IMR-90 (cell line): ENCODE measurements at regions not wholly inside any gene's neighbourhood (a gene's known extent, or its start where the extent isn't known, plus 50 kb on each side); places are given as distances from the start of the nearest gene placed in this dataset.
A peak's percentile ranks its signal among the peaks of the same experiment; 100 is the strongest.

Source experiments
- ATAC-seq: fragments of 200-7000 bp; cut with Tn5 transposase; 2 replicates; pipeline ENCODE4 v1.9.1; 2020; ENCODE audit warnings: low read depth, mild to moderate bottlenecking, moderate library complexity
- BruUV-seq: library from RNA; stranded (reverse); fragments of 400-500 nt; replicated peaks from 2 replicates; lab custom pipeline; 2021; lab: Mats Ljungman, UMichigan
- CTCF ChIA-PET: fragments of 300-600 bp; formaldehyde crosslinking; extraction: SDS; loops from one replicate; lab custom pipeline; 2021; ENCODE audit warnings: antibody characterized with exemption; lab: Yijun Ruan, JAX
- POLR2A ChIA-PET: fragments of 300-600 bp; sonication (Branson Sonifier 250); formaldehyde crosslinking; loops from one replicate; lab custom pipeline; 2022; ENCODE audit warnings: antibody characterized with exemption; ENCODE audit not compliant: unreplicated experiment; lab: Charles Lee
- DNase-seq: peaks from one replicate; pipeline ENCODE4 v3.0.0; 2013
- H2AFZ ChIP-seq: replicated peaks from 2 replicates; pipeline ENCODE3; 2013; ENCODE audit warnings: low read length, mild to moderate bottlenecking; ENCODE audit not compliant: poor library complexity
- H2AK5ac ChIP-seq: 2 replicates; pipeline ENCODE4 v1.6.1; 2013; ENCODE audit warnings: low read depth, low read length, inconsistent platforms
- H2AK9ac ChIP-seq: replicated peaks from 2 replicates; pipeline ENCODE3; 2013; ENCODE audit warnings: mild to moderate bottlenecking, low read depth, low read length, moderate library complexity; ENCODE audit not compliant: poor library complexity
- H2BK120ac ChIP-seq: 2 replicates; pipeline ENCODE4 v1.6.1; 2013; ENCODE audit warnings: low read depth, low read length, inconsistent platforms
- H2BK15ac ChIP-seq: 3 replicates; pipeline ENCODE4 v1.6.1; 2013; ENCODE audit warnings: low read depth, low read length, inconsistent platforms
- H2BK20ac ChIP-seq: 2 replicates; pipeline ENCODE4 v1.6.1; 2013; ENCODE audit warnings: low read depth, mild to moderate bottlenecking, inconsistent platforms, low read length, moderate library complexity
- H2BK5ac ChIP-seq: 2 replicates; pipeline ENCODE4 v1.6.1; 2013; ENCODE audit warnings: mild to moderate bottlenecking, low read depth, low read length, inconsistent platforms; ENCODE audit not compliant: poor library complexity, severe bottlenecking
- H3K14ac ChIP-seq: replicated peaks from 2 replicates; pipeline ENCODE4 v1.6.1; 2013; ENCODE audit warnings: low read depth, low read length, inconsistent platforms
- H3K18ac ChIP-seq: 2 replicates; pipeline ENCODE4 v1.6.1; 2013; ENCODE audit warnings: low read depth, low read length, control low read depth
- H3K23ac ChIP-seq: 2 replicates; pipeline ENCODE4 v1.6.1; 2013; ENCODE audit warnings: low read depth, low read length, inconsistent platforms
- H3K27ac ChIP-seq: 2 replicates; pipeline ENCODE4 v1.5.1; 2013; ENCODE audit warnings: mild to moderate bottlenecking, control low read depth, low read length; ENCODE audit not compliant: insufficient read depth
- H3K27me3 ChIP-seq: 2 replicates; pipeline ENCODE4 v1.6.1; 2013; ENCODE audit warnings: low read length; ENCODE audit not compliant: control insufficient read depth, insufficient read depth
- H3K36me3 ChIP-seq: 2 replicates; pipeline ENCODE4 v1.6.1; 2013; ENCODE audit warnings: low read length, mixed read lengths; ENCODE audit not compliant: control insufficient read depth, insufficient read depth
- H3K4ac ChIP-seq: 2 replicates; pipeline ENCODE4 v1.6.1; 2013; ENCODE audit warnings: low read depth, low read length, inconsistent platforms
- H3K4me1 ChIP-seq: 2 replicates; pipeline ENCODE4 v1.6.1; 2013; ENCODE audit warnings: low read length, mixed read lengths; ENCODE audit not compliant: control insufficient read depth, insufficient read depth
- H3K4me2 ChIP-seq: 2 replicates; pipeline ENCODE4 v1.6.1; 2013; ENCODE audit warnings: low read depth, mild to moderate bottlenecking, control low read depth, low read length, moderate library complexity
- H3K4me3 ChIP-seq: 2 replicates; pipeline ENCODE4 v1.5.1; 2013; ENCODE audit warnings: low read depth, mild to moderate bottlenecking, control low read depth, low read length, moderate library complexity; ENCODE audit not compliant: insufficient read depth
- H3K56ac ChIP-seq: 2 replicates; pipeline ENCODE4 v1.6.1; 2013; ENCODE audit warnings: low read length, inconsistent platforms; ENCODE audit not compliant: insufficient read depth; ENCODE audit errors: extremely low read depth
- H3K79me1 ChIP-seq, 2 experiments: 2 replicates each; pipeline ENCODE4 v1.6.1; 2013; ENCODE audit warnings: low read length in 2 of 2, inconsistent platforms in 1 of 2, low read depth in 1 of 2
- H3K9ac ChIP-seq: 2 replicates; pipeline ENCODE4 v1.6.1; 2013; ENCODE audit warnings: low read depth, low read length, control low read depth
- H3K9me1 ChIP-seq: 2 replicates; pipeline ENCODE4 v1.6.1; 2013; ENCODE audit warnings: low read length, inconsistent platforms; ENCODE audit not compliant: insufficient read depth
- H3K9me3 ChIP-seq: 2 replicates; pipeline ENCODE4 v1.6.1; 2013; ENCODE audit warnings: low read length; ENCODE audit not compliant: control insufficient read depth, insufficient read depth
- H4K20me1 ChIP-seq: 2 replicates; pipeline ENCODE4 v1.6.1; 2013; ENCODE audit warnings: low read length, inconsistent platforms; ENCODE audit not compliant: insufficient read depth
- H4K5ac ChIP-seq: 2 replicates; pipeline ENCODE4 v1.6.1; 2013; ENCODE audit warnings: mild to moderate bottlenecking, low read depth, low read length, control low read depth
- H4K8ac ChIP-seq, 2 experiments: 2 replicates each; pipeline ENCODE4 v1.6.1; 2013; ENCODE audit warnings: low read depth in 2 of 2, low read length in 2 of 2, control low read depth in 1 of 2, inconsistent platforms in 1 of 2
- H4K91ac ChIP-seq: 2 replicates; pipeline ENCODE4 v1.6.1; 2013; ENCODE audit warnings: low read depth, low read length, inconsistent platforms; ENCODE audit not compliant: insufficient read depth
- BHLHE40 ChIP-seq: fragments of 150-350 bp; IDR thresholded peaks from 2 replicates; pipeline ENCODE4 v1.6.1; 2016; ENCODE audit warnings: mild to moderate bottlenecking, low read depth, low read length
- MAFK ChIP-seq: IDR thresholded peaks from 2 replicates; pipeline ENCODE4 v1.6.1; 2012; ENCODE audit warnings: low read depth, low read length, improper control_type of control experiment
- MAZ ChIP-seq: IDR thresholded peaks from 2 replicates; pipeline ENCODE4 v1.6.1; 2012; ENCODE audit warnings: low read depth, mild to moderate bottlenecking, low read length, improper control_type of control experiment, moderate library complexity, borderline replicate concordance
- NFE2L2 ChIP-seq: fragments of 150-350 bp; IDR thresholded peaks from 2 replicates; pipeline ENCODE4 v1.6.1; 2016; ENCODE audit warnings: low read depth, mild to moderate bottlenecking, low read length
- WGBS, 2 experiments: methylation state at CpG; one replicate each; pipeline versions ENCODE4 v1.1.5 to v1.1.7; 2013; ENCODE audit warnings: missing lambda C conversion rate in 2 of 2; ENCODE audit not compliant: insufficient read length in 1 of 2; ENCODE audit errors: extremely low coverage in 2 of 2; 5-methylcytosine and 5-hydroxymethylcytosine counted together
- dilution Hi-C: fragments of 300-500 bp; cut with HindIII; formaldehyde crosslinking; loops from one replicate; pipeline ENCODE4 v1.14.3; 2018; ENCODE audit warnings: low sequenced_read_pairs; ENCODE audit not compliant: unreplicated experiment
- in situ Hi-C: fragments of 300-500 bp; cut with MboI; formaldehyde crosslinking; loops from 3 replicates; pipeline ENCODE4 v1.14.3; 2019; ENCODE audit warnings: low sequenced_read_pairs, inconsistent platforms, mixed read lengths
- intact Hi-C: fragments of 100-400 bp; cut with micrococcal nuclease; formaldehyde crosslinking; loops from 2 replicates; pipeline ENCODE4 v1.10.0; 2022

GRCh38 chr15:31222773-31223341, 103.8 kb upstream of the KLF13 start:
- Histone ChIP-seq H2AFZ (no peak overlapping the region), H3K9ac (no peak overlapping the region), H3K56ac (no peak overlapping the region), H3K23ac (no peak overlapping the region), H4K5ac (no peak overlapping the region), H2AK5ac (no peak overlapping the region), H3K4me2 (no peak overlapping the region), H3K18ac (no peak overlapping the region), H2AK9ac (peak overlapping the region; percentile 28), H3K9me3 (peaks cover 2% of the 10 kb centered on the region; the same call in 1 of the 2 replicates), H4K8ac (no peak overlapping the region), H3K79me1 (no peaks in the 10 kb centered on the region), H3K27ac (no peak overlapping the region), H3K14ac (no peak overlapping the region), H4K20me1 (no peaks in the 10 kb centered on the region), H3K36me3 (no peaks in the 10 kb centered on the region), H3K27me3 (peaks cover 18% of the 10 kb centered on the region), H3K4me3 (no peak overlapping the region), H3K9me1 (no peaks in the 10 kb centered on the region), H2BK15ac (no peak overlapping the region), H3K4ac (no peak overlapping the region), H4K91ac (no peak overlapping the region), H2BK120ac (no peak overlapping the region), H2BK20ac (no peak overlapping the region), H3K4me1 (no peaks in the 10 kb centered on the region; the same call in 1 of the 2 replicates), H2BK5ac (no peak overlapping the region)
- intact Hi-C loops (no loop called here), dilution Hi-C loops (no loop called here), in situ Hi-C loops (no loop called here)
- ChIA-PET CTCF (interaction anchor here (1.2 kb wide), 1 partner anchor 268 kb away, joined by 3 read pairs; no protein-coding TSS in a partner anchor), POLR2A (no interaction called here)
- WGBS, 2 experiments = 60% methylated on average over 2 of the region's 10 CpGs; no CpG with 5 or more reads in 1 of the 2 experiments
- TF ChIP-seq BHLHE40 (no peak), NFE2L2 (no peak), MAFK (peak; percentile 84), MAZ (no peak)
- BruUV-seq = no TSS peak
- ATAC-seq = no peak
- no peak for DNase-seq
